ENCODE measurements at regions not wholly inside any gene's neighbourhood (a gene's known extent, or its start where the extent isn't known, plus 50 kb on each side); places are given as distances from the start of the nearest gene placed in this dataset.
A peak's percentile ranks its signal among the peaks of the same experiment; 100 is the strongest.

GRCh38 chr11:15551901-15552851 is 437.5 kb downstream of the INSC start:
- no peak overlapping the region for H3K9ac ChIP-seq (ENCODE audit: low read length in 3 of 3)
- no peaks in the 10 kb centered on the region for H3K27me3 ChIP-seq (ENCODE audit: control insufficient read depth, insufficient read depth, low read length)
- DNase-seq (no peak), FAIRE-seq (no peak)
- no peak overlapping the region for H3K4me3 ChIP-seq (ENCODE audit: low read length in 3 of 3)
- no peaks in the 10 kb centered on the region for H3K4me1 ChIP-seq (ENCODE audit: control insufficient read depth in 2 of 3, insufficient read depth in 2 of 3, low read depth in 1 of 3, low read length in 3 of 3)
- intact Hi-C loops (cut with DNase I) = no loop called here
- H3K27ac ChIP-seq (ENCODE audit: low read depth in 2 of 2, low read length in 2 of 2) = no peak overlapping the region
- TF ChIP-seq CTCF (IDR thresholded peaks at IDR 0.05; ENCODE audit: borderline replicate concordance, extremely low read depth, insufficient read depth) = no peak
- no peaks in the 10 kb centered on the region for H3K9me3 ChIP-seq (ENCODE audit: control insufficient read depth in 2 of 3, insufficient read depth in 1 of 3, low read length in 3 of 3)
- H3K36me3 ChIP-seq (ENCODE audit: control insufficient read depth in 2 of 3, insufficient read depth in 3 of 3, low read length in 3 of 3) = no peaks in the 10 kb centered on the region

GRCh38 chr11:15555161-15555560 is 440.4 kb downstream of the INSC start:
- intact Hi-C loops (cut with DNase I) = no loop called here
- FAIRE-seq (no peak), DNase-seq (peak in 1 of 5 donors; percentile 6)
- no peak for TF ChIP-seq CTCF (IDR thresholded peaks at IDR 0.05; ENCODE audit: borderline replicate concordance, extremely low read depth, insufficient read depth)
- H3K4me3 ChIP-seq (ENCODE audit: low read length in 3 of 3) = no peak overlapping the region
- no peaks in the 10 kb centered on the region for H3K4me1 ChIP-seq (ENCODE audit: control insufficient read depth in 2 of 3, insufficient read depth in 2 of 3, low read depth in 1 of 3, low read length in 3 of 3)
- H3K9me3 ChIP-seq (ENCODE audit: control insufficient read depth in 2 of 3, insufficient read depth in 1 of 3, low read length in 3 of 3) = no peaks in the 10 kb centered on the region
- no peaks in the 10 kb centered on the region for H3K27me3 ChIP-seq (ENCODE audit: control insufficient read depth, insufficient read depth, low read length)
- H3K9ac ChIP-seq (ENCODE audit: low read length in 3 of 3) = no peak overlapping the region
- H3K36me3 ChIP-seq (ENCODE audit: control insufficient read depth in 2 of 3, insufficient read depth in 3 of 3, low read length in 3 of 3) = no peaks in the 10 kb centered on the region
- no peak overlapping the region for H3K27ac ChIP-seq (ENCODE audit: low read depth in 2 of 2, low read length in 2 of 2)

GRCh38 chr11:15557457-15558230 is 442.9 kb downstream of the INSC start:
- intact Hi-C loops (cut with DNase I) = no loop called here

More at GRCh38 chr11:15557457-15558230, 442.9 kb downstream of the INSC start:
- Histone ChIP-seq H3K9me3 (ENCODE audit: control insufficient read depth in 2 of 3, insufficient read depth in 1 of 3, low read length in 3 of 3) (no peaks in the 10 kb centered on the region), H3K9ac (ENCODE audit: low read length in 3 of 3) (no peak overlapping the region), H3K4me3 (ENCODE audit: low read length in 3 of 3) (no peak overlapping the region), H3K27ac (ENCODE audit: low read depth in 2 of 2, low read length in 2 of 2) (no peak overlapping the region), H3K27me3 (ENCODE audit: control insufficient read depth, insufficient read depth, low read length) (no peaks in the 10 kb centered on the region), H3K36me3 (ENCODE audit: control insufficient read depth in 2 of 3, insufficient read depth in 3 of 3, low read length in 3 of 3) (no peaks in the 10 kb centered on the region), H3K4me1 (ENCODE audit: control insufficient read depth in 2 of 3, insufficient read depth in 2 of 3, low read depth in 1 of 3, low read length in 3 of 3) (no peaks in the 10 kb centered on the region)
- FAIRE-seq (no peak), DNase-seq (no peak)
- TF ChIP-seq CTCF (IDR thresholded peaks at IDR 0.05; ENCODE audit: borderline replicate concordance, extremely low read depth, insufficient read depth) = no peak
